GM12865 (cell line): ENCODE measurements at regions not wholly inside any gene's neighbourhood (a gene's known extent, or its start where the extent isn't known, plus 50 kb on each side); places are given as distances from the start of the nearest gene placed in this dataset.

Experiments used
- DNase-seq: peaks from one replicate; pipeline ENCODE4 v3.0.0; 2010; ENCODE audit warnings: low read depth
- H3K4me3 ChIP-seq: 2 replicates; pipeline ENCODE4 v1.5.1; 2011; ENCODE audit warnings: mild to moderate bottlenecking, low read depth, low read length, control low read depth
- CTCF ChIP-seq: IDR thresholded peaks from 2 replicates; pipeline ENCODE4 v1.5.1; 2011; ENCODE audit warnings: low read length, control low read depth, low read depth, inconsistent platforms; ENCODE audit not compliant: insufficient read depth; ENCODE audit errors: missing control alignments

DNA sequence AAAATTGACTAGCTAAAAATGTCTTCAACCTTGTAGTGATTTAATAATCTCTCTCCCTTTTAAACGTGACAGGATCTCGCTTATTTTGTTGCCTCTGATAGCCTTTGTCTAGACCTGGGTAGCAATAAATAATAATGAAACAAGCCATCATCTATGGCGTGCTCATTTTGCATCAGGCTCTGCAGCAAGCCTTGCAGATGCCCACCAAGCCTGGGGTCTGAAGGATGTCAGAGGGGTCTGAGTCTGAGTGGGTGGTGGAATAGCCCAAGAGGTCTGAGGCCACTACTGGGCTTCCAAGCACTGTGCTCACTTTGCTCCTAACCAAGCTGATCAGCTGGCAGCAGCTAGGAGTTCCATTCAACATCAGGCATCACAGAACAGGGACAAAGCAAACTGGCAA, 109.4 kb downstream of the GYPC start:
- no peak for TF ChIP-seq CTCF
- DNase-seq: no peak
- no peak overlapping the region for H3K4me3 ChIP-seq

DNA sequence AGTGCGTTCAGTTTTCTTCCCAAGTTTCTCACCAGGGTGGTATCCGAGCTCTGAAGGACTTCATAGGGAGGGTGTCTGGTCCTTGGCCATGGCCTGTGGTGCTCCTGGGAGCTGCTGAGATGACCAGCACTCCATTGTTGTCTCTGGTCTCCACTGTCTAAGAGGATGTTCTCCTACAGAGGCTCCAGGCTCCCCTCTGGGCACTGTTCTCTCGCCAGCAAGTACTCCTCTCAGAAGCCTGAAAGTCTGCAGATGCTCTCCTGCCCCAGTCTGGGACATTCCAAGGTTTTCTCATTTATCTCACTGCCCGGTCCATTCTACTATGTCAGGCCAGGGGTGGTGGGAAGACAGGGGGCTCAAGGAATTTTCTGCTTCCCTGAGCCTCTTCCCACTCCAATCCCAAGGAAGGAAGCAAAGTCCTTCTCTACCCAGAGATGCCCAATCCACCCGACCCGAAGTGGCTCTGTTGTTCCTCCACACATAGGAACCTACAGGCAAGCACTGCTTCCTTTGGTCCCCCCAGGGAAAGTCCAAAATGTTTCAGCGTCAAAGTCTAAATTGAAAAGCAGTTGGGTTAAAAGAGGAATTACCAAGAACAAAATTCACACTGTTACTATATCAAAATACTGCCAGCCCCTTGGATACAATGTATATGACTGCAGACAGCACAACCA, 110.5 kb downstream of the GYPC start:
- TF ChIP-seq CTCF: no peak
- H3K4me3 ChIP-seq: no peak overlapping the region
- DNase-seq: no peak

DNA sequence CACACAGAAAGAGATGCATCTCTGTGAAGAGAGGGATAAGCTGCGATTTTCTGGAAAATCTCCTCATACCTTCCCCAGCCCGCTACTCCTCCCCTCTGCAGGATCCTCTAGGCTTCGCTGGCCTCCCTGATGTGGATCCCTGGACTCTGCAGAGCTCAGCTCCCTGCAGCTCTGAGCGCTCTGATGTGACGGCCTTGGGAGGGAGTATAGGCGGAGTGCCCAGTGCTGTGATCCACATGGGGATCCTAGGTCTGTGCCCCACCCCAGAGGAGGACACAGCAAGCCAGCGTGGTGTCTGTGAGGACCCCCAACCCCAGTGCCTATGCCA, 111.0 kb downstream of the GYPC start:
- TF ChIP-seq CTCF: no peak
- no peak overlapping the region for H3K4me3 ChIP-seq
- no peak for DNase-seq

DNA sequence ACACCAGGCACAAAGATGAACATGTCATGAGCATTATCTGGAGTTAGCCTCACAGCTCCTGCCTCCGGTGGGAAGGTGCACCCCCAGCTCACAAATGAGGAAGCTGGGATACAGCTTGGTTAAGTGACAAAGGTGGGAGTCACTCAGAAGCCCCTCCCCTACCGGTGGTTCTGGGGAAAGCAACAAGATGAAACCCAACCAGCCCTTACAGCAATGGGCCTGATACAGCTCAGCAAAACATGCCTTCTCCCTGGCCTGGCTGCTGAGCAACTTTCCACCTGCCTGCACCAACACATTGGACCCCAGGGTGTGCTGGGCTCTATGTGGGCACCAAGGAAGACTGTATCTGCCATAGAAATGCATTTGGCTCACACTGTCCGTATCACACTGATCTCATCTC, 113.2 kb downstream of the GYPC start:
- TF ChIP-seq CTCF: peak; percentile 18
- no peak overlapping the region for H3K4me3 ChIP-seq
- no peak for DNase-seq

DNA sequence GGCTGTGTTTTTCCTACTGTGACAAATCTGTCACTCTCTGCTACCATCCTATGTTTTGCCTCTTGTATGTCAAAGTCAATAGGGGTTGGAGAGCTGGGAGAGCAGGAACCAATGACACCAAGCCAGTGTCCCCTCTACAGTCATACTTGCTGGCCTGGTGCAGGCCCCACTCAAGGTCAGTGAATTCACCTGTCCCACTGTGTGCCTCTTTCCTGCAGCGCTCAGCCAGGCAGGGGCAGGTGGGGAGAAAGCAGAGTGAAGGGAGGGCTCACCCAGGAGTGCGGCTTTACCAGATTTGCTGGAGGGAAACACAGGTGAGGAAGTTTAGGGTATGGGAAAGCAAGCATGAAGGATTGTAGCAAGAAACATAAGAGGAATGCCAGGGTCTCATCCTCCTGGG, 114.5 kb downstream of the GYPC start:
- DNase-seq: no peak
- TF ChIP-seq CTCF: no peak
- no peak overlapping the region for H3K4me3 ChIP-seq

DNA sequence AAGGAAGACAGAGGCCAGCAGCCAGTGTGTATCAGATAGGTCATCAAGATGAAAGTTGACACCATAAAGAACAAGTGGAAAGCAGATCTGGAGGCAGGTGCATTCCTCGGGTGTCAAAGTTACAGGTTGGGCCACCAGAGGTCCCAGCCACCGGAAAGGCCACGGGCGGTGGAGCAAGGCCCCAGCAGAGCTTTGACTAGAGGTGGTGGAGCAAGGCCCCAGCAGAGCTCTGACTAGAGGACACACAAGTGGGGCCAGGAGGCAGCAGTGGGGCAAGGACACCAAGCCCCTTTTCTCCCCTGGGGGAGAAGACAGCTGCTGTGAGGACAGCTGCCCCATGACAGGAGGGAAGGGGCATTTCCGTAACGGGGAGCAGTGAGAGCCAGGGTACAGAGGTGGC, 115.1 kb downstream of the GYPC start:
- no peak for DNase-seq
- TF ChIP-seq CTCF: no peak
- no peak overlapping the region for H3K4me3 ChIP-seq

DNA sequence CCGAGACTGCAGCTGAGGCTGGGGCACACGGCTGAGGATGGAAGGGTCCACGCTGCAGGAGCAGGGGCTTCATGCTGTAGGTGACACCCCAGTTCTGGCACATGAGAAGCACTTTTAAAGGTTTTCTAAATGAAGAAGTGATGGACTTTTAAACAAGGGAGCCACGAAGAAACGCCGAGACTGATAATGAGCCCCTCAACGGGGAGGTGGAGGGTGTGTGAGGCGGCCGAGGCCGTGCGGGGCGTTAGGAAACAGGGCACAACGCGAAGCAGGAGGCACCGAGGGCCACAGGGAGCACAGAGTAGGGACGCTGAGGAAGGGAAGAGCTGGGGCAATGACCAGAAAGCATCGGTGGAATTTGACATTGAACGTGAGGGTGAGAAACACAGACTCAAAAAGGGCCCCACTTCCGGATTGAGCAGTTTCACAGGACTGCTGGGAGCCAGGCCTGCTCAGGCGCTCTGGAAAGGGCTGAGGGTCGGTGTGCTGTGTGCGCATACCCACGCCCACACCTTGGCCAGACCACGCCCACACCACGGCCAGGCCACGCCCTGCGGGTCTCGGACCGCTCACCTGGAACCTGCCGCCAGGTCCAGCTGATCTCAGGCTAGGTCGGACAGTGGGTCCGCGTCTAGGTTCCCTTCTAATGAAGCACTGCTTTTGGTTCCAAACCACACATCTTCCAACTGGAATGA, 115.7 kb downstream of the GYPC start:
- DNase-seq: no peak
- no peak overlapping the region for H3K4me3 ChIP-seq
- no peak for TF ChIP-seq CTCF
